Inferior parietal cortex (tissue), 1 donor: ENCODE measurements at regions not wholly inside any gene's neighbourhood (a gene's known extent, or its start where the extent isn't known, plus 50 kb on each side); places are given as distances from the start of the nearest gene placed in this dataset.

ENCODE experiments used
- DNase-seq: peaks from one replicate; pipeline ENCODE4 v3.0.0-alpha.2; 2016; ENCODE audit errors: extremely low spot score

- no peak for DNase-seq
Observed at GRCh38 chr10:44820094-44820493, 91.0 kb upstream of the TMEM72 start.

- no peak for DNase-seq
Observed at GRCh38 chr10:44821290-44821689, 89.8 kb upstream of the TMEM72 start.

GRCh38 chr10:44822349-44822748, 88.8 kb upstream of the TMEM72 start:
- DNase-seq, result no peak

GRCh38 chr10:44822966-44823365, 88.2 kb upstream of the TMEM72 start:
- no peak for DNase-seq

- DNase-seq, result no peak
Observed at GRCh38 chr10:44824607-44825006, 86.5 kb upstream of the TMEM72 start.

- no peak for DNase-seq
Observed at GRCh38 chr10:44827431-44828006, 83.6 kb upstream of the TMEM72 start.

GRCh38 chr10:44828508-44829142, 82.5 kb upstream of the TMEM72 start:
- DNase-seq, result no peak

GRCh38 chr10:44829426-44829825, 81.7 kb upstream of the TMEM72 start:
- DNase-seq, result no peak

- no peak for DNase-seq
Observed at GRCh38 chr10:44830022-44830421, 81.1 kb upstream of the TMEM72 start.

GRCh38 chr10:44831581-44831980, 79.6 kb upstream of the TMEM72 start:
- no peak for DNase-seq

GRCh38 chr10:44832595-44833390, 78.3 kb upstream of the TMEM72 start:
- DNase-seq, result no peak

- DNase-seq, result no peak
Observed at GRCh38 chr10:44834131-44834530, 77.0 kb upstream of the TMEM72 start.

GRCh38 chr10:44835300-44835699, 75.8 kb upstream of the TMEM72 start:
- no peak for DNase-seq

- no peak for DNase-seq
Observed at GRCh38 chr10:44843484-44843883, 67.7 kb upstream of the TMEM72 start.

- no peak for DNase-seq
Observed at GRCh38 chr10:44845361-44846175, 65.6 kb upstream of the TMEM72 start.

GRCh38 chr10:44847110-44847509, 64.0 kb upstream of the TMEM72 start:
- no peak for DNase-seq

- DNase-seq, result no peak
Observed at GRCh38 chr10:44848211-44848610, 62.9 kb upstream of the TMEM72 start.

- no peak for DNase-seq
Observed at GRCh38 chr10:44849936-44850335, 61.2 kb upstream of the TMEM72 start.

- no peak for DNase-seq
Observed at GRCh38 chr10:44850356-44850934, 60.7 kb upstream of the TMEM72 start.

- DNase-seq, result no peak
Observed at GRCh38 chr10:44851413-44851812, 59.7 kb upstream of the TMEM72 start.

GRCh38 chr10:44851881-44852280, 59.3 kb upstream of the TMEM72 start:
- no peak for DNase-seq
